ENCODE measurements at regions not wholly inside any gene's neighbourhood (a gene's known extent, or its start where the extent isn't known, plus 50 kb on each side); places are given as distances from the start of the nearest gene placed in this dataset.

- Histone ChIP-seq H3K36me3 (ENCODE audit: control insufficient read depth in 2 of 2, insufficient read depth in 2 of 2, low read length in 1 of 2) (no peaks in the 10 kb centered on the region), H3K9ac (ENCODE audit: control insufficient read depth, insufficient read depth, low read length) (no peak overlapping the region), H4K20me1 (ENCODE audit: control insufficient read depth, insufficient read depth) (no peaks in the 10 kb centered on the region), H3K79me2 (ENCODE audit: control insufficient read depth, insufficient read depth, low read length) (no peaks in the 10 kb centered on the region), H3K4me3 (no peak overlapping the region), H3K9me3 (replicated peaks; ENCODE audit: control insufficient read depth, insufficient read depth, low read length) (no peaks in the 10 kb centered on the region), H2AFZ (ENCODE audit: control insufficient read depth, low read depth, low read length) (no peak overlapping the region), H3K27me3 (replicated peaks in 1 of 2; ENCODE audit: control insufficient read depth in 2 of 2, insufficient read depth in 2 of 2, low read length in 1 of 2) (no peaks in the 10 kb centered on the region), H3K4me1 (ENCODE audit: control insufficient read depth, insufficient read depth, low read length) (peaks cover 19% of the 10 kb centered on the region), H3K4me2 (ENCODE audit: control insufficient read depth, insufficient read depth) (no peak overlapping the region), H3K27ac (ENCODE audit: control insufficient read depth, insufficient read depth) (no peak overlapping the region)
- SMC1A ChIA-PET (ENCODE audit: uncharacterized antibody, unreplicated experiment): no interaction called here
- in situ Hi-C loops (cut with MboI) (no loop called here), intact Hi-C loops (cut with micrococcal nuclease; ENCODE audit: unreplicated experiment) (no loop called here)
- ATAC-seq (no peak), FAIRE-seq (no peak), DNase-seq (ENCODE audit: low read depth, low spot score) (no peak)
- POLR2A ChIA-PET: no interaction called here
- no TSS peak for BruUV-seq (replicated peaks)
- RAD21 ChIA-PET (ENCODE audit: unreplicated experiment): no interaction called here
- 63% methylated on average over 15 of the region's 15 CpGs for WGBS (ENCODE audit: insufficient coverage, insufficient replicate concordance, low lambda C conversion rate, missing lambda C conversion rate)
- TF ChIP-seq BCLAF1 (IDR thresholded peaks at IDR 0.05) (no peak), IRF5 (IDR thresholded peaks at IDR 0.05; ENCODE audit: borderline replicate concordance) (no peak), ZNF687 (IDR thresholded peaks at IDR 0.05) (no peak), CHD2 (IDR thresholded peaks at IDR 0.05; ENCODE audit: borderline replicate concordance, low read depth, low read length) (no peak), FOXM1 (IDR thresholded peaks at IDR 0.05; ENCODE audit: low read depth, low read length) (no peak), MEF2B (IDR thresholded peaks at IDR 0.05; ENCODE audit: partially characterized antibody, poor library complexity, severe bottlenecking) (no peak)
- CTCF ChIA-PET: interaction anchor here (0.5 kb wide), 1 partner anchor 1243 kb away, joined by 3 read pairs; no protein-coding TSS in a partner anchor
Measured at GRCh38 chr10:21318540-21319167, 206.8 kb downstream of the SKIDA1 start.
